NCI-H2196 treated with DMSO at 0.1 percent for 48 hours (cell line): ENCODE measurements at regions not wholly inside any gene's neighbourhood (a gene's known extent, or its start where the extent isn't known, plus 50 kb on each side); places are given as distances from the start of the nearest gene placed in this dataset.
"Not testable (repeated sequence)": the region's sequence is repeated elsewhere in the genome, so short reads cannot be mapped to it uniquely, and the experiment has no call there.

Experiments used
- DNase-seq: peaks from one replicate; lab custom pipeline; 2025; ENCODE audit not compliant: unreplicated experiment; lab: John Stamatoyannopoulos, UW

DNA sequence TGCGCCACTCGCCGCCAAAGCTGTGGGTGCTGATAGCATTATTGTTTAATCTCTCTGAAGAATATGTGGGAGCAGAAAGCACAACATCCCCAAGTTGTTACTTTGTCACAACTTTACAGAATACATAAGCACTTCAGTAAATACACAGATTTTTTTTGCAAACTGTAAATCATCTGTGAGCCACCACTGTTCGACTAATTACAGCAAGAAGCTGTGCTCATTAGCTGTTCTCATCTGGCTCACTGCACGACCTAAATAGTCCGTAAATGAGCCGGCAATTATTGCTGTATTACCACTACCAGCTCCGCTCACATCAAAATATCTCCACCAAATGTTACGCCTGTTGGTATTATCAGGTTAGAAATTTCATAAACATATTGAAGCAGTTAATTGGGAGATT, 228.9 kb upstream of the PRKD1 start:
- no peak for DNase-seq

GRCh38 chr14:30158299-30158698, 230.7 kb upstream of the PRKD1 start:
- no peak for DNase-seq

GRCh38 chr14:30159374-30159773, 231.7 kb upstream of the PRKD1 start:
- no peak for DNase-seq

GRCh38 chr14:30160608-30161007, 233.0 kb upstream of the PRKD1 start:
- no peak for DNase-seq

DNA sequence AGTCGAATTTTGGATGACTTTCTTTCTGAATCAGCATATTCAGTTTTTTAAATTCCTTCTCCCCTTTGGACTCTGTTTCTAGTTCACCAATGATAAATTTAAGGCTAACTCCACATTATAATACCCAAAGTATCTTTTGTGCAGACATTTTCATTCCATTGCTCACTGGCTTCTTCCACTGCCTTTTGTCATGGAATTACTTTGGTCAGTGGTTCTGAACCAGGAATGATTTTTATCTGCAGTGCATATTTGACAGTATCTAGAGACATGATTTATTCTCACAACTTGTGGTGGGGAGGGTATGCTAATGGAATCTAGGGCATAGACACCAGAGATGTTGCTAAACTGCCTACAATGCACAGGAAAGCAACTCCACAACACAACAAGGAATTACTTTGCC, 234.4 kb upstream of the PRKD1 start:
- DNase-seq = no peak

DNA sequence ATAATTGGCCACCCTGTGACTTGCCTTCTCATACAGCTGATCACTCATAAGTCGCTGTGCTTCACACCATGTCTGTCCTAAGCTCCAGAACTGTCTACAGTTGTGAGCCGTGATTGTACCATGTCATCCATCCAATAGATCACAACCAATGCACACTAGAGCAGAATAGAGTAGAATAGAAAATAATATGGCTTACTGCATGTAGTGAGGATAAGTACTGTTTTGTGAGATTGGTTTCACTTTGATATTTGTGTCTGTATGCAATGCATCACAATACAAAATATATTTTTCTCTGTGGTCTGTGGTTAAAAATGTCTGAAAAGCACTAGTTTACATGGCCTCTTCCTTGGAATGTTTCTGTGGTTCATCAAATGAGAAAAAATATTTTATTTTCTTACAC, 237.6 kb upstream of the PRKD1 start:
- DNase-seq = no peak

- DNase-seq = no peak
These were observed 250.1 kb upstream of the PRKD1 start for GRCh38 chr14:30177781-30178180.

DNA sequence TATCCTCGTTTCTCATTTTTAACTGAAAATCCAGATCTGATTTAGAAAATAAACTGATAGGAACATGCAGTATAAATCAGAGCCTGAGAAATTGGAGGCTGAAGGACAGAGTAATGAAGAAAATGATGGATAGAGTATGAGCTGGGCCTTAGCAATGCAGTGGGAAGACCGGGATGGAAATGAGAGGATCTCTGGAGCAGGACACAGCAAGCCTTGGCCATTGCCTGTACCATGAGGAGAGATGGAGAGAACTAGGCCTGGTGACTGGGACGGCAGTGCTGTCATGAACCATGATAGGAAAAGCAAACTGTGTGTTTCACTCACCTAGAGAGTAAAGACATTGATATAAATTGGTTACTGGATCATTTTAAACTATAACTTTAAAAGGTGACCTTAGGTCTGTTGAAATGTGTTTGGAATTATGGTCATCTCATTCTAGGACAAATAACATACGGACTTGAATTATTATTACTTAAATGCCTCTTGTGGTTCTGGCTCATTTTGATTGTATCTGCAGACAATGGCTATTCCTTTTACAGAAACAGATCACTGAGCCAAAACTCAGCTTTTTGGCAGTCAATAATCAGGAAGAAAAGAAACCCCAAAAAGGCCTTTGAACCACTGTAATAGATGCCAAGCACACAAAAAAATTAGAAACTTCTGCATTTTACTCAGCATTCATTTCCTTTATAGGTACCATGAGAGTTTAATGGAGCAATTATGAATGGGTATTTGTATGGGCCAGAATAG, 251.9 kb upstream of the PRKD1 start:
- DNase-seq = no peak

DNA sequence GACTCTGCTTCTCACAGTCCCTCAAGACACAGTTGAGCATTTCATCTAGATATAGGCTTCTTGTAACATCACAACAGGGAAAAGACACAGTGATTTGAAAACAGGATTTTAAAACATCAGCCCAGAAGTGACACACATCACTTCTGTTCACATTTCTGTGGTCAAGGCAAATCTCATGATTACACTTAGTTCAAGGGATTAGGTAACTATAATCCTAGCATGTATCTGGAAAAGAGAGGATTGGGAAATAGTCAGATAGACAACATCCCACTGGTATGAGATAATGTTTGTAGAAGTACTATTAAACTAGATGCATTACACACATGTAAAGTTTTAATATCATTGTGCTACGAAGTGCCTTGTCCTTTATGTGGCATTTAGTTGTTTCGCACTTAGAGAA, 252.6 kb upstream of the PRKD1 start:
- DNase-seq = no peak

DNA sequence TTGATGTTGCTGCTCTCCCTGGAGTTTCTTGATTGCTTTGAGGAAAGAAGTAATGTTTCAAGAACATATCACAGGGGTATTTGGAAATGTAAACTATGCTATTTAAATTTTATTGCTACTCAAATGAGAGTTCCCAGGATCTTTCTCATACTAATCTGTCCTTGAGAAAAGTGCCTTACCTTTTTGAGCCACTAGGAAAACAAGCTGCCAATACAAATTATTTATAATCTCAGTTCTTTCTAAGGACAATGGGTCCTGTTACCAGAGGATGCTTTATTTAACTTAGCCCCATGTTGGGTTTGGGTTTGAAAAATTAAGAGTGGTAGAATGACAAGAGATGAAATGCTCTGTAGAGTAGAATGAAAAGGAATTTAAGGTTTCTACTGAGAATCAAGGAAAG, 258.2 kb upstream of the PRKD1 start:
- no peak for DNase-seq

DNA sequence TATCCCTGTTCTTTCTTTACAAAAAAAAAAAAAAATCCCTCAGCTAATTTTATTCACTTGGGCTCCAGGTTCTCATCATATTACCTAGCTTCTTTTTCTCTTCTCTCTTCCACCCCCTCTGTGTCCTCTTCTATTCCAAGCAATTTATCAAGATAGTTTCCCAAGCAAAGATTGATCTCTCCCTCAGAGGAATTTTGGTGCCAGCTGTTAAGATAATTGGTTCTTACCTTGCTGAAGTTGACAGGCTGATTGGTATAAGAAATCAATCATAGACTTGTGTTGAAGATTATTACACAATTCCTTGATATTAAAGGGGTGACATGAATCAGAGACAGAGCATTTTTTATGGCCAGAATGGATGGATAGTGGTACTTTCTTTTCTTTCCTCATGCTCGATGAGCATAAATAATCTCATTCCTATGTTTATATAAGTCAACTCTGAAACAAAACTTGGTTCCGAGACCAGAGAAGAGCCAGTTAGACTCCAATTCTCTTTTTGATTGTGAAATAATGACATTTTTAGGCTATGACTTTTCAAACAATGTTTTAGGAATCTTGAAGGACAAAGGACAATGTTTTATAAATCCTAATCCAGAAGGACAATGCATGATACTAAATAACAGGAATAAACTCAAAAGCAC, 264.1 kb upstream of the PRKD1 start:
- DNase-seq = no peak

DNA sequence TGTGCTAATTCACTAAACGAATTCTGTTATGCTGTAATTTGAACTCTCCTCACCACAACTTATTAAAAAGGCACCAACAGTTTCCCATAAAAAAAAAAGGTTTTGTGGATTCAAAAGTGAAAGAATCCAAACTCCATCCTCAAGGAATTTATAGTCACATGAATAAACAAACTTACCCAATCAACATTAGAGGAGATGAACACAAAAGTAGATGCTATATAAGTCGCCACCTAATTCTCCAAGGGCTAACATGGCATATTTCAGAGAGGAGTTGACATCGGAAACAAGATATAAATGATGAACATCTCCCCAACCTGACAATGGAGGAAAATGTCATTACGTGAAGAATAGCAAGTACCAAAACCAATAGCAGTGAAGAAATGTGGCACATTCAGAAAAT, 265.5 kb upstream of the PRKD1 start:
- no peak for DNase-seq

- DNase-seq = no peak
These were observed 266.3 kb upstream of the PRKD1 start for GRCh38 chr14:30193845-30194501.

- DNase-seq = no peak
These were observed 267.1 kb upstream of the PRKD1 start for GRCh38 chr14:30194741-30195148.

GRCh38 chr14:30195941-30196340, 268.3 kb upstream of the PRKD1 start:
- no peak for DNase-seq

GRCh38 chr14:30196861-30197260, 269.2 kb upstream of the PRKD1 start:
- no peak for DNase-seq

DNA sequence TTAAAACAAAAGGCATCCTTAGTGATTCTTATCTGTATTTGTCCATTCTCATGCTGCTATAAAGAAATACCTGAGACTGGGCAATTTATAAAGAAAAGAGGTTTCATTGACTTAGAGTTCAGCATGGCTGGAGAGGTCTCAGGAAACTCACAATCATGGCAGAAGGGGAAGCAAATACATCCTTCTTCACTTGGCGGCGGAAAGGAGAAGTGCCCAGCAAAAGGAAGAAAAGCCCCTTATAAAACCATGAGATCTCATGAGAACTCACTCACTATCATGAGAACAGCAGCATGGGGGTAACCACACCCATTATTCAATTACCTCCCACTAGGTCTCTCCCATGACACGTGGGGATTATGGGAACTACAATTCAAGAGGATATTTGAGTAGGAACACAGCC, 271.1 kb upstream of the PRKD1 start:
- DNase-seq = not testable (repeated sequence)

- no peak for DNase-seq
These were observed 276.9 kb upstream of the PRKD1 start for GRCh38 chr14:30204431-30204980.

DNA sequence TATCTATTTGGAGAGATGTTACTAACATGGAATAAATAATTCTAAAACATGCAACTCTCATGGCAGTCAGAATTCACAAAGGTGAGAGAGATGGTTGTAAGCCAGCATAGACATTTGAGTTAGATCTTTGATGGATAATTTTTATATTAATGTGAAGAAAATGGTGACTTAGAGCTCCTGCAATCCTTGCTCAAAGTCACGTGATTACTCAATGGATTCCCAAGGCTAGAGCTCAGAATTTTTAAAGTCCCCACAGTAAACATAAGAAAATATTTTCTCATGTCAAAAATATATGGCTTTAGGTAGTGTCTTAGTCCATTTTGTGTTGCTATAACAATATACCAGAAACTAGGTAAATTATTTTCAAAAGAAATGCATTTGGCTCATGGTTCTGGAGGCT, 281.5 kb upstream of the PRKD1 start:
- no peak for DNase-seq

DNA sequence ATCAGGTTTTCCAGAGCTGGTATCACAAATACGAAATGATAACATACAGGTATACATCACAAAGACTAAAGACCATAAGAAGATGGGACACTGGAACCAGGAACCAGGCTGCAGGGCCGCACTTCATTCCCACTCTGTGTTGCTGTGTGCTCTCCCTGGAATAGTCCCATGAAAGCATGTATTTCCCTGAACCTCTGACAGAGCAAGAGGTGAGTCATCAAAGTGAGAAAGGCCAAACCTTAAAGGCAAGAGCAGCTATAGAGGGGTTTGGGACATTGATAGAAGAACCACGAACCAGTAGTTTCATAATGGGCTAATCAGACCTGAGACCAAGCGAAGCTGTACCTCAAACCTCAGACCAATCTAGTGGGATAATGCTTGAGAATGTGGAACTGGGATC, 283.0 kb upstream of the PRKD1 start:
- DNase-seq = no peak

DNA sequence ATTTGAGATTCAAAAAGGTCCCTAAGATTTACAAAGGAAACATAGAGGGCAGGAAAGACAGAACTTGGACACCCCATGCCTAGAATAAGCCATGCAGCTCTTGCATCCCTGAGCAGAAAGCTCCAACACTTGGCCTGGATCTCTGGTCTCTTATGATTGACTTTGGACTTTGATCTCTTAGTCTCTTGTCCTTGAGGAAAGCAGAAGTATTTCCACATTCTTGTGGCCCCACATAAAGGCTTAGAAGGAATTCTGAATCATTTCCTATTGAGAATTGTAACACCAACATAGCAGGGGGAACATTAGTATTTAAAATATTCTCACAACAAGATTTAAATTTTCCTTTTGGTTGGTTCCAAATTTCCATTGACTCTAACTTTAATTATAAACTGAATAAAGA, 283.7 kb upstream of the PRKD1 start:
- DNase-seq = no peak

- DNase-seq = no peak
These were observed 286.4 kb upstream of the PRKD1 start for GRCh38 chr14:30214014-30214413.
